ENCODE measurements at regions not wholly inside any gene's neighbourhood (a gene's known extent, or its start where the extent isn't known, plus 50 kb on each side); places are given as distances from the start of the nearest gene placed in this dataset.
"Not testable (repeated sequence)": the region's sequence is repeated elsewhere in the genome, so short reads cannot be mapped to it uniquely, and the experiment has no call there.

- DNase-seq (ENCODE audit: low read depth, low spot score), result no peak
Measured at GRCh38 chr12:88895634-88896033, 315.4 kb upstream of the KITLG start.

GRCh38 chr12:88893801-88894200 is 313.5 kb upstream of the KITLG start:
- DNase-seq (ENCODE audit: low read depth, low spot score), result no peak

DNA sequence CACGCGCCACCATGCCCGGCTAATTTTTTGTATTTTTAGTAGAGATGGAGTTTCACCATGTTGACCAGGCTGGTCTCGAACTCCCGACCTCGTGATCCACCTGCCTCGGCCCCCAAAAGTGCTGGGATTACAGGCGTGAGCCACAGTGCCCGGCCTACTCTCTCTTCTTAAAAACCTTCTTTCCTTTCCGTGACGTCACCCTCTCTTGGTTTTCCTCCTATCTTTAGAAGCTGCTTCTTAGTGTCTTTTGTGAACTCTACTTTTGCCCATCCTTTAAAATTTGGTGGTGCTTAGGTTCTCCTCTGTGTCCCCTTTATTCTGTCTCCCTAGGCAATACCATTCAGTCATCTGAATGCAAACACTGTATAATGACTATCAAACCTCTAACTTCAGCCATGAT is 311.2 kb upstream of the KITLG start:
- not testable (repeated sequence) for DNase-seq (ENCODE audit: low read depth, low spot score)

DNA sequence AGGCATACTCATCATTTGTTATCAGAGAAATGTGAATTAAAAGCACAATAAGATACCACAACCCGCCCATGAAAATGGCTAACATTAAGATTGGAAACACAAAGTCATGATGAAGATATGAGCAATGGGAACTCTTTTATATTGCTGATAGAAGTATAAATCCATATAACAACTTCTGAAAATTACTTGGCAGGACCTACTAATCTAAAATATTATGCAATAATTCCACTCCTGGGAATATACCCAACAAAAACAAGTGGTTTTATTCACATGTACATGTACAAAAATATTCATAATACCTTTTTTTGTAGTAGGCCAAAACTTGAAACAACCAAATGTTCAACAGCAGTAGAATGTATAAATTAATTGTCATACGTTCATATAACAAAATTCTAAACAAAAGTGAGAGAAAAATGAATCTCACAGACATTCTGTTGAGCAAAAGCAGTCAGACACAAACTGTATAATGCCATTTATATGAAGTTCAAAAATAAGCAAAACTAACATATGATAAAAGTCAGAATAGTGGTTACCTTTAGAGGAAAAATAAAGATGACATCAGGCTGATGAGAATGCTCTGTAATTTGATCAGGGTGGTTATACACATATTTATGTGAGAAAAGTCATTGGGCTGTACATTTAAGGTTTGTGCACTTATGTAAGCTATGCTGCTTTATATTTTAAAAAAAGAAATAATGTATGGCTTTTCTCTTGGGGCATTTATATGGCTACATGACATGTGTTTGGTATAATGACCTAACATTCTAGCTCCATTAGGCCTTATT is 309.2 kb upstream of the KITLG start:
- no peak for DNase-seq (ENCODE audit: low read depth, low spot score)

- no peak for DNase-seq (ENCODE audit: low read depth, low spot score)
Measured at GRCh38 chr12:88884600-88884999, 304.3 kb upstream of the KITLG start.

DNA sequence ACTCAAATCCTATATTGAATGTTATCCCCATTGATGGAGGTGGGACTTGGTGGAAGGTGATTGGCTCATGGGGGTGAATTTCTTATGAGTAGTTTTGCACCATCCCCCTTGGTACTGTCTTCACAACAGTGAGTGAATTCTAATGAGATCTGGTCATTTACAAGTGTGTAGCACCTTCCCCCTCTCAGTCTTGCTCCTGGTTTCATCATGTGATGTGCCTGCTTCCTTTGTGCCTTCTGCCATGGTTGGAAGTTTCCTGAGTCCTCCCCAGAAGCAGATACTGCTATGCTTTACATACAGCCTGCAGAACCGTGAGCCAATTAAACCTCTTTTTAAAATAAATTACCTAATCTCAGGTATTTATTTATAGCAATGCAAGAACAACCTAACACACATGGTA is 302.4 kb upstream of the KITLG start:
- no peak for DNase-seq (ENCODE audit: low read depth, low spot score)

- DNase-seq (ENCODE audit: low read depth, low spot score), result no peak
Measured at GRCh38 chr12:88880051-88880450, 299.8 kb upstream of the KITLG start.

GRCh38 chr12:88878295-88878694 is 298.0 kb upstream of the KITLG start:
- no peak for DNase-seq (ENCODE audit: low read depth, low spot score)

DNA sequence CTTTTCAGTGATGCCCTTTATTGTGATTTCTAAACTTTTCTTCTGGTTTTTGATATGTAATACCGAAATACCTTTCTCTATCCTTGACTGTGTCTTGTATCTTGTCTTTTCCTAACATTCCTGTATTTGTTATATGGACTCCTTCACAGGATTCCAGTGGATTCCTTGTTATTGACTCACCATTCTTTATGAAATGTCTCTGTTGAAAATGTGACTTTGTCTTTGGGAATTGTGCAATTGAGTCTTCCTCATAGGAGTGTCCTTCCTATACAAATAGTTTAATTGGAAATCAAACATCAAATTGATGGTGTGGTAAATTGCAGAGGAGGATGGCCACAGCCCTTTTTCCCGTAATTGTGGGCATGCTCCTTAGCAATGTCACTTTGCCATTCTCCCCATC is 296.6 kb upstream of the KITLG start:
- DNase-seq (ENCODE audit: low read depth, low spot score), result no peak

- no peak for DNase-seq (ENCODE audit: low read depth, low spot score)
Measured at GRCh38 chr12:88870000-88870737, 289.9 kb upstream of the KITLG start.

DNA sequence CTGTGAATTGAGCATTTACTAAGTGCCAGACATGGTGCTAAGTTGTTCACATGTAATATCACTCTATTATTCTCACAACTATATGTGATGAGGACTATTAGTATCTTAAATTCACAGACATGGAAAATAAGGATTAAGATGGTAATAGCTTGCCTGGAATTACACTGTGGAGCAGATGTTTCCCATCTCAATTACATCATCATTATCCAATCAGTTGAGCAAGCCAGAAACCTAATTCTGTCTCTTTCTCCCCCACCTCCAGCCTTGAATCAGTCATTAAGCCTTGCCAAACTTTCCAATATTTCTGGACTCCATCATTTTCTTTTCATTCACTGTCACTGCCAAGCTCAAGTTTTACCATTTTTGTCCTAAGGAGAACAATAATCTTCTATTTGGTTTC is 287.8 kb upstream of the KITLG start:
- DNase-seq (ENCODE audit: low read depth, low spot score), result no peak

- no peak for DNase-seq (ENCODE audit: low read depth, low spot score)
Measured at GRCh38 chr12:88867510-88867909, 287.2 kb upstream of the KITLG start.

DNA sequence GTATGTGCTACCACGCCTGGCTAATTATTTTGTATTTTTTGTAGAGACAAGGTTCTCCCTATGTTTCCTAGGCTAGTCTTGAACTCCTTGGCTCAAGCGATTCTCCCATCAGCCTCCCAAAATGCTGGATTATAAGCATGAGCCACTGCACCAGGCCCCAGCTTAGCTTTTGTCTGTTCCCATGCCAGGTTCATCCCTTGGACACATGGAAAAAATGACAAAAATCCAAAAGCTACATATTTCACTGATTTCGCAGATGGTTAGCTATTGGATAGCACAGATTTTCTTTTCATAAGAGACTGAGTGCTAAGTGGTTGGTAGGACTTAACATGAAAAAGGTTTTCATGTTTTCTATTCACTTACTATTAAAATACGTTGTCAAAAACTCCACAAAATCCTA is 286.6 kb upstream of the KITLG start:
- no peak for DNase-seq (ENCODE audit: low read depth, low spot score)

DNA sequence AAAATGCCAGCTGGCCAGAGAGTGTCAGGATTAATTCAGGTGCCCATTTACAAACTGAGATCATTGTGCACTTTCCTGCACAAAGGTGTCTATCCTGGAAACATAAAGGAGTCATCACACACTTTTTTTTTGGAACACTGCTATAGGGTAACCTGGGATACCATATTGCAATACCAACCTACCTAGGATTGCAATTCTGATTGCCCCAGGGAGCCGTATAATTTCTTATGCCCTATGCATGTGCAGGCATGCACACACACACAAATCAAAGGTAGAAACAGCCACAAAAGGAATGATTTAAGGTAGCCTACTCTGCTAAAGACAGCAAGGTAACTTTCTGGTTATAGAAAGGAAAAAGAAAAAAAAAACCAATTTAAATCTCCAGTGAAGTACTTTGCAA is 285.3 kb upstream of the KITLG start:
- DNase-seq (ENCODE audit: low read depth, low spot score), result no peak

DNA sequence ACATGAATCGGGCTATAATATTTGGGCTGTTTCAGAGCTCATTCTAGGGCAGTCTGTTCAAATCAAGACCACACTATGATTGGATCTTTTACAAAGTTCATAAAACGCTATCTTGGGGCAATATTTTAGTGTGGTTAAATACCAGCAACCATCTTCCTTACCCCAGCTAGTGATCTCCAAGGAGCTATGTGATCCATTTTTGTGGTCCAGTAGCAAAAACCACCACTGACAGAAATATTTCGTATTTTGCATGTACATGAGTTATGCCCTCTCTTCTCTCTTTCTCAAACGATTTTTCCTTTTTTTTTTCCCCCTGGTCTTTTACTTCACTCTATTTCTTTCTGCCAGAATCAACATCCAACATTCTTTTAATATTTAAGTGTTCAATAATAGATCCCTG is 280.6 kb upstream of the KITLG start:
- DNase-seq (ENCODE audit: low read depth, low spot score), result no peak

- DNase-seq (ENCODE audit: low read depth, low spot score), result no peak
Measured at GRCh38 chr12:88856201-88856600, 275.9 kb upstream of the KITLG start.

GRCh38 chr12:88855301-88855700 is 275.0 kb upstream of the KITLG start:
- DNase-seq (ENCODE audit: low read depth, low spot score), result no peak

GRCh38 chr12:88854260-88854659 is 274.0 kb upstream of the KITLG start:
- DNase-seq (ENCODE audit: low read depth, low spot score), result no peak

DNA sequence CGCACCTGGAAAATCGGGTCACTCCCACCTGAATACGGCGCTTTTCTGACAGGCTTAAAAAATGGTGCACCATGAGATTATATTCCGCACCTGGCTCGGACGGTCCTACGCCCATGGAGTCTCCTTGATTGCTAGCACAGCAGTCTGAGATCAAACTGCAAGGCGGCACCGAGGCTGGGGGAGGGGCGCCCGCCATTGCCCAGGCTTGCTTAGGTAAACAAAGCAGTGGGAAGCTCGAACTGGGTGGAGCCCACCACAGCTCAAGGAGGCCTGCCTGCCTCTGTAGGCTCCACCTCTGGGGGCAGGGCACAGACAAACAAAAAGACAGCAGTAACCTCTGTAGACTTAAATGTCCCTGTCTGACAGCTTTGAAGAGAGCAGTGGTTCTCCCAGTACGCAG is 267.0 kb upstream of the KITLG start:
- not testable (repeated sequence) for DNase-seq (ENCODE audit: low read depth, low spot score)

DNA sequence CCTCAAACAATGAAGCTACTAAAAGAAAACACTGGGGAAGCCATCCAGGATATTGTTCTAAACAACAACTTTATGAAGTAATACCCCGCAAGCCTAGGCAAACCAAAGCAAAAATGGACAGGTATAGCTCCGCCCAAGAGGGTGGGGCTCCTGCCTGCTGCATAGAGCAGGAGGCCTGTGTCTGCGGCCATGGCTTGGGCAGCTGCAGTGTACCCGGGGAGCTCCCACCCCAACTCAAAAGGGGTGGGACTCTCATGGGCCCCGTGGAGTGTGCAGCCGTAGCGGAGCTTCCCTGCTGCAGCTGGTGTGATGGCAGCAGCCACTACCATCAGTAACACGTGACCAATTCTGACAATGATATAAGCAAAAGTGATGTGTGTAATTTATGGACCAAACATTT is 264.2 kb upstream of the KITLG start:
- DNase-seq (ENCODE audit: low read depth, low spot score), result no peak

DNA sequence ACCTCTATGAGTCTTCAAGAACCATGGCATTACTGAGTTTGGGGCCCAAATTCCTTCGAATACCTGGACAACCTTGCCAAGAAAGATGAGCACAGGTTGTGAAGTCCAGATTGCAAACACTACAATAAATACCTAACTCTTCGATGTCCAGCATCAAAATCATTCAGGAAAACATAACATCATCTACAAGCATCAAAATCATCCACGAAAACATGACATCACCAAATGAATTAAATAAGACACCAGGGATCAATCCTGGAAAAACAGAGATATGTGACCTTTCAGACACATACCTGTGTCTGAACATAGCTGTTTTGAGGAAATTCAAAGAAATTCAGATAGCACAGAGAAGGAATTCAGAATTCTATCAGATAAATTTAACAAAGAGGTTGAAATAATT is 262.0 kb upstream of the KITLG start:
- no peak for DNase-seq (ENCODE audit: low read depth, low spot score)

GRCh38 chr12:88839486-88839885 is 259.2 kb upstream of the KITLG start:
- DNase-seq (ENCODE audit: low read depth, low spot score), result no peak

- DNase-seq (ENCODE audit: low read depth, low spot score), result no peak
Measured at GRCh38 chr12:88836156-88836555, 255.9 kb upstream of the KITLG start.

Measured in activated naive CD8-positive, alpha-beta T cell treated with anti-CD3 and anti-CD28 coated beads, Interleukin-2, amount 50 U/mL, for 16 hours (primary cell).